Choroid plexus epithelial cell (primary cell): ENCODE measurements at regions not wholly inside any gene's neighbourhood (a gene's known extent, or its start where the extent isn't known, plus 50 kb on each side); places are given as distances from the start of the nearest gene placed in this dataset.

Experiments
- DNase-seq: peaks from one replicate; pipeline ENCODE4 v3.0.0-alpha.2; 2010; ENCODE audit warnings: low read depth
- H3K4me3 ChIP-seq: 2 replicates; pipeline ENCODE4 v1.5.1; 2011; ENCODE audit warnings: low read depth, mild to moderate bottlenecking, control low read depth, low read length, moderate library complexity
- TF ChIP-seq, protein P1 (sequence below): conservative IDR thresholded peaks from 2 replicates; pipeline ENCODE4 v1.5.1; 2011; ENCODE audit warnings: low read depth, mild to moderate bottlenecking, control low read depth, inconsistent platforms, low read length, moderate library complexity

DNA sequence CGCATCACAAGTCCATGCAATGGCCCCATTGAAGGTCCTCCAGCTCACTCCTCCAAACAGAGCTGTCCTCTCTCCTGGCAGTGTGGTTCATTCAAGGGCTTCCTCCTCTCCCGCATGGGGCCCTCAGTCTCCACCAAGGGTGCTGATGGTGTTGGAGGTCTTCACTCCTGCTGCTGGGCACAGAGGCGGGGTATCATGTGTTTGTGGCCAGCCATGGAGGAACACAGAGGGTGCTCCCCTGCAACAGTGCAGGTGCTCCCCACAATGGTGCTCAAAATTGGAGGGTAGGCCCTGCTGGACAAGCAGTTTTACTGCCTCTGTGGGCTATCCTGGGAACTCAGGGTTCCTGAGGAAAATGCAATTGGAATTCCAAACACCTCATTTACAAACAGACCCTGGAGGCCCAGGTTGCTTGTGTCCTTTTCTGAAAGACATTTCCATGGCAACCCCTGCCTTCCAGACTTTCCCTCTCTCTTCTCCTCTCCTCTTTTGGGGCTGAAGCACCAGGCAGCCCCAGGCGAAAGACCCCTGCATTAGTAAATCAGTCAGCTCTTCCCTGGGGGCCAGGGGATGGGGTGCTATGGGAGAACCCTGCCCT is 256.0 kb downstream of the HAUS1 start:
- no peak overlapping the region for H3K4me3 ChIP-seq
- no peak for DNase-seq
- TF ChIP-seq, protein P1, sequence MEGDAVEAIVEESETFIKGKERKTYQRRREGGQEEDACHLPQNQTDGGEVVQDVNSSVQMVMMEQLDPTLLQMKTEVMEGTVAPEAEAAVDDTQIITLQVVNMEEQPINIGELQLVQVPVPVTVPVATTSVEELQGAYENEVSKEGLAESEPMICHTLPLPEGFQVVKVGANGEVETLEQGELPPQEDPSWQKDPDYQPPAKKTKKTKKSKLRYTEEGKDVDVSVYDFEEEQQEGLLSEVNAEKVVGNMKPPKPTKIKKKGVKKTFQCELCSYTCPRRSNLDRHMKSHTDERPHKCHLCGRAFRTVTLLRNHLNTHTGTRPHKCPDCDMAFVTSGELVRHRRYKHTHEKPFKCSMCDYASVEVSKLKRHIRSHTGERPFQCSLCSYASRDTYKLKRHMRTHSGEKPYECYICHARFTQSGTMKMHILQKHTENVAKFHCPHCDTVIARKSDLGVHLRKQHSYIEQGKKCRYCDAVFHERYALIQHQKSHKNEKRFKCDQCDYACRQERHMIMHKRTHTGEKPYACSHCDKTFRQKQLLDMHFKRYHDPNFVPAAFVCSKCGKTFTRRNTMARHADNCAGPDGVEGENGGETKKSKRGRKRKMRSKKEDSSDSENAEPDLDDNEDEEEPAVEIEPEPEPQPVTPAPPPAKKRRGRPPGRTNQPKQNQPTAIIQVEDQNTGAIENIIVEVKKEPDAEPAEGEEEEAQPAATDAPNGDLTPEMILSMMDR, result no peak

DNA sequence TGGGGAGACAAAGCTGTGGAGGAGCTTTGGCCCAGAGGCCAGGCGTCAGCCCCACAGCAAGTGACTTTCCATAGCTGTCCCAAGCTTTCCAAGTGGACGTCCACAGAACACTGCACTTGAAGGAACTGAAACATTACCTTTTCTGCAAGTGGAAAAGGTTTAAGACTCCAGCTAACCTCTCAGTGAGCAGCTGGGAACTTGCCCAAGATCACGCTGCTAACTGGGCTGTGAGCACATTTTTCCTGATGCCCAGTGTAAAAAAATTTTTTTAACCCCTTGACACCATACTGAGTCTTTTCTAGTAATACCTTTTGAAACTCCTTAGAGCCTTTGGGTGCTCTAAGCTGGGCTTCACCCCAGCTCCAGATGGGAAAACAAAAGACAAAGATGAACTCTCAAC is 256.7 kb downstream of the HAUS1 start:
- no peak overlapping the region for H3K4me3 ChIP-seq
- peak; percentile 8 for DNase-seq
- TF ChIP-seq, protein P1, result no peak

DNA sequence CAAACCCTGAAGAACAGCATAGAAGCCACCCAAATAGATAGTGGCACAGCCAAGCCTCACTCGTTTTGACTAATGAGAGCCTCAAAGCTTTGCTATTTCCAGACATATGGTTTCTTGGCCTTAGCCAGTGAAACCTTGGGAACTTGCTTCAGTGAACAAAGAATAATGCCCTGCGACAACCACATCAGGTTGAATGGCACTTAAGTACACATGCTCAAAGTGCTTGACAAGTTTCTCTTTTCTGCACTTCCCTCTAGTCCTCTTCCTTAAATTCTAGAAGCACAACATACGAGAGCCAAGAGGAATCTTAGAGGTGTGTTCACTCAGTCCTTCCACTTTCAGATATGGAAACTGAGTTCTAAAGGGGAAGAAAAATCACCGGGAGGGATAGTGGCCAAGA is 258.3 kb downstream of the HAUS1 start:
- no peak for DNase-seq
- TF ChIP-seq, protein P1, result no peak
- no peak overlapping the region for H3K4me3 ChIP-seq

DNA sequence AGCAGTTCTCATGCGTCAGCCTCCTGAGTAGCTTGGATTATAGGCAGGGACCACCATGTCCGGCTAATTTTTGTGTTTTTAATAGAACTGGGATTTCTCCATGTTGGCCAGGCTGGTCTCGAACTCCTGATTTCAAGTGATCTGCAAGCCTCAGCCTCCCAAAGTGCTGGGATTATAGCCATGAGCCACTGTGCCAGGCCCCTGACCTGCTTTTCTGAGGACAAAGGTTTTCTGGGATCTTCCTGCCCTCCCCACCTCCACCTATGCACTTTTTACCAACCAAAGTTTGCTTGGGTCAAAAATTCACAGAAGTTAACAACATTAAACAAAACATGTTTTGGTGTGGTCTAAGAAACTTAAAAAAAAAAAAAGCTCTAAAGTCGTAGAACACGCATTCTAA is 259.9 kb downstream of the HAUS1 start:
- TF ChIP-seq, protein P1, result no peak
- H3K4me3 ChIP-seq, result no peak overlapping the region
- no peak for DNase-seq

DNA sequence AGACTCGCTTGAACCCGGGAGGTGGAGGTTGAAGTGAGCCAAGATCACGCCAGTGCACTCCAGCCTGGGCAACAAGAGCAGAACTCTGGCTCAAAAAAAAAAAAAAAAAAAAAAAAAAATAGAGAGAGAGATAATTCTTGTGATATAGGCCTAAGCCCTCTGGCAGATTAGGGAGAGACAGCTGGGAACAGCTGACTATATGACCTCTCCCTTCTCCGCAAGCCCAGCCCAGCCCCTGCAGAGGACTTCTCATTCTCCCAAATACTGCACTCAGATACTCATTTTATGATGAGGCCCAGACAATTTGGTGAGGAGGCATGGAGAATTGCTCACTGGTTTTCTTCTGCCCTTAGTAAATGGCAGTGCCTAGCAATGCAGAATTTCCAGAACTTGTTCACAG is 262.0 kb downstream of the HAUS1 start:
- H3K4me3 ChIP-seq, result no peak overlapping the region
- TF ChIP-seq, protein P1, result no peak
- DNase-seq, result no peak

DNA sequence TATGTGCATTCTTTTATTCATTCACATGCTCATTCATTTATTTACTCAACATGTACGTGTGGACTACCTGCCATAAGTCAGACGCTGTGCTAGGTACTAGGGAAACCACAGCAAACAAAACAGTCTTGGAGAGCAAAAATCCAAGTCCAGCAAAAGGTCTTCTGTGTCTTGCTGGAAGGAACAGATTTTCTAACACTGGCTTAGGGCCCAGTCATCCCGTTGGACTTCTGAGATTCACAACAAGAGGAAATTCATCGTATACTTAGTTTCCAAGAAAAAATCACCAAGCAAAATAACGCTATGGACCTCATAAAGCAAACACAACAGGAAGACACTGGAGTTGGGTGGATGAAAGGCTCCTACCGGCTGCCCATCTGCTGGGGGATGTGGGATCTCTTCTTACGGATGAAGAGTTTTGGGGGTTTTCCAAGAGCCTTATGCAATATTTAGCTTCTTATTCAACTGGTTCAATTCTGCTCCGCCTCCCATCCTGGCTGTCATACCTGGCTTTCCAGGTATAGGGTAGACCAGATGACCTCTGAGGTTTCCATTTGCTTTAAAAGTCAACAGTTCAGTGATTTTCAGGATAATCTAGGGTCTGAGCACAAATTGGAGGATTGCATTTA is 262.7 kb downstream of the HAUS1 start:
- H3K4me3 ChIP-seq, result no peak overlapping the region
- DNase-seq, result no peak
- TF ChIP-seq, protein P1, result no peak

DNA sequence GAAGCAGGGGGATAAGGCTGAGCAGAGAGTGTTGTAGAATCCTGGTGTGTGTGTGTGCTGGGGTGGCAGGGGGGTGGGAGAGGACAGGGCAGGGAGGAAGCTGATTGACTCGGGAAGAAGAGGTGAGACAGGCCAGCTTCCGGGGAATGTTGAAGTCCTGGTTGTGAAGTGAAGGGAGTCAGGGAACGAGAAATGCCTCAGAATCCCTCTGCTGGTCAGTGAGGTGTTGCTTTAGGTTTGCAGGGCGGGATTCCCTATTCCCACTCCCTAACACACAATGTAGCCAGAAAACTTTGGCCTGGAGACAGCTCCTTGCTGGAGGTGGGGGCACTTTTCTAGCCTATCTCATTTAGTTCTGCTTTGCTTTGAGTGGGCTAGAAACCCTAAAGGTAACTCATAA is 265.1 kb downstream of the HAUS1 start:
- TF ChIP-seq, protein P1, result peak; percentile 29
- no peak overlapping the region for H3K4me3 ChIP-seq
- DNase-seq, result no peak
